Keratinocyte (primary cell): ENCODE measurements at regions not wholly inside any gene's neighbourhood (a gene's known extent, or its start where the extent isn't known, plus 50 kb on each side); places are given as distances from the start of the nearest gene placed in this dataset.

Experiments used
- CTCF ChIP-seq, 3 experiments: IDR thresholded peaks in 1 of 3; conservative IDR thresholded peaks in 1 of 3; optimal IDR thresholded peaks in 1 of 3; 2 replicates in 2 of 3; 3 replicates in 1 of 3; pipeline versions ENCODE3 to v1.5.1; 2011; ENCODE audit warnings: low read length in 3 of 3, mild to moderate bottlenecking in 3 of 3, moderate library complexity in 2 of 3, control low read depth in 1 of 3, inconsistent platforms in 1 of 3; ENCODE audit not compliant: insufficient read depth in 2 of 3; ENCODE audit errors: extremely low read depth in 1 of 3
- EZH2 ChIP-seq: IDR thresholded peaks from one replicate; pipeline ENCODE4 v1.6.1; 2012; ENCODE audit warnings: inconsistent platforms, mild to moderate bottlenecking, low read length, moderate library complexity

GRCh38 chr5:110275878-110276277 is 450.6 kb downstream of the TMEM232 start:
- TF ChIP-seq CTCF (optimal IDR thresholded peaks at IDR 0.05 in 1 of 3, IDR thresholded peaks at IDR 0.05 in 1 of 3, conservative IDR thresholded peaks at IDR 0.05 in 1 of 3; ENCODE audit: extremely low read depth in 1 of 3, insufficient read depth in 2 of 3, low read length in 3 of 3) (no peak), EZH2 (no peak)
